ENCODE measurements at regions not wholly inside any gene's neighbourhood (a gene's known extent, or its start where the extent isn't known, plus 50 kb on each side); places are given as distances from the start of the nearest gene placed in this dataset.

DNA sequence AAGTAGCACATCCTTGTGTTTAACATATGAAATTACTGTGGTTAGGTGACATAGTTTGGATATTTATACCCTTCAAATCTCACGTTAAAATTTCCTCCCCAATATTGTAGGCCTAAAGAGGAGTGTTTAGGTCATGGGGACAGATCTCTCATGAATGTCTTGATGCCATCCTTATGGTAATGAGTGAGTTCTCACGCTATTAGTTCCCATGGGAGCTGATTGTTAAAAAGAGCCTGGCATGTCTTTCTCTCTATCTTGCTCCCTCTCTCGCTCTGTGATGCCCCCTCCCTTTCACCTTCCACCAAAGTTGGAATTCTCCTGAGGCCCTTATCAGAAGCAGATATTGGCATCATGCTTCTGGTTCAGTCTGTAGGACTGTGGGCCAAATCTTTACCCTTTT, 660.1 kb downstream of the ADCYAP1 start:
- TF ChIP-seq EZH2 (IDR thresholded peaks at IDR 0.05; ENCODE audit: insufficient read depth, low read length), result no peak
- TF ChIP-seq, protein P1, sequence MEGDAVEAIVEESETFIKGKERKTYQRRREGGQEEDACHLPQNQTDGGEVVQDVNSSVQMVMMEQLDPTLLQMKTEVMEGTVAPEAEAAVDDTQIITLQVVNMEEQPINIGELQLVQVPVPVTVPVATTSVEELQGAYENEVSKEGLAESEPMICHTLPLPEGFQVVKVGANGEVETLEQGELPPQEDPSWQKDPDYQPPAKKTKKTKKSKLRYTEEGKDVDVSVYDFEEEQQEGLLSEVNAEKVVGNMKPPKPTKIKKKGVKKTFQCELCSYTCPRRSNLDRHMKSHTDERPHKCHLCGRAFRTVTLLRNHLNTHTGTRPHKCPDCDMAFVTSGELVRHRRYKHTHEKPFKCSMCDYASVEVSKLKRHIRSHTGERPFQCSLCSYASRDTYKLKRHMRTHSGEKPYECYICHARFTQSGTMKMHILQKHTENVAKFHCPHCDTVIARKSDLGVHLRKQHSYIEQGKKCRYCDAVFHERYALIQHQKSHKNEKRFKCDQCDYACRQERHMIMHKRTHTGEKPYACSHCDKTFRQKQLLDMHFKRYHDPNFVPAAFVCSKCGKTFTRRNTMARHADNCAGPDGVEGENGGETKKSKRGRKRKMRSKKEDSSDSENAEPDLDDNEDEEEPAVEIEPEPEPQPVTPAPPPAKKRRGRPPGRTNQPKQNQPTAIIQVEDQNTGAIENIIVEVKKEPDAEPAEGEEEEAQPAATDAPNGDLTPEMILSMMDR (IDR thresholded peaks at IDR 0.05; ENCODE audit: insufficient read depth, low read depth, low read length), result no peak

Measured in astrocyte (in vitro differentiated cells and primary cell).